Vagina (tissue), 2 donors: ENCODE measurements at regions not wholly inside any gene's neighbourhood (a gene's known extent, or its start where the extent isn't known, plus 50 kb on each side); places are given as distances from the start of the nearest gene placed in this dataset.
"Not testable (repeated sequence)": the region's sequence is repeated elsewhere in the genome, so short reads cannot be mapped to it uniquely, and the experiment has no call there.

Experiments
- DNase-seq, 2 donors: peaks; one replicate each; pipeline ENCODE4 v3.0.0-alpha.2; 2017; ENCODE audit errors: extremely low spot score in 2 of 2
- H3K27ac ChIP-seq: fragments of 200-600 bp; sonication (generic); one replicate; pipeline ENCODE4 v1.5.1; 2019
- H3K27me3 ChIP-seq: fragments of 200-600 bp; sonication (generic); one replicate; pipeline ENCODE4 v1.5.1; 2019
- H3K36me3 ChIP-seq, 2 donors: fragments of 200-600 bp; sonication (generic); one replicate each; pipeline ENCODE4 v1.5.1; 2017 to 2019
- H3K4me1 ChIP-seq: fragments of 200-600 bp; sonication (generic); one replicate; pipeline ENCODE4 v1.5.1; 2019
- H3K4me3 ChIP-seq, 2 donors: fragments of 200-600 bp; sonication (generic); 1 replicate in 1 of 2; 2 replicates in 1 of 2; pipeline ENCODE4 v1.5.1; 2016 to 2019
- H3K9me3 ChIP-seq: fragments of 200-600 bp; sonication (generic); one replicate; pipeline ENCODE4 v1.5.1; 2019
- CTCF ChIP-seq, 3 experiments: fragments of 450-650 bp in 2 of 3; fragments of 200-600 bp in 1 of 3; sonication (generic) in 1 of 3; IDR thresholded peaks; one replicate each; pipeline ENCODE4 v1.5.1; 2017 to 2019; ENCODE audit warnings: antibody characterized with exemption in 3 of 3, mild to moderate bottlenecking in 2 of 3, moderate library complexity in 2 of 3
- POLR2A ChIP-seq, 2 donors: fragments of 450-650 bp; IDR thresholded peaks; one replicate each; pipeline ENCODE4 v1.6.1; 2017; ENCODE audit warnings: antibody characterized with exemption in 2 of 2, mild to moderate bottlenecking in 2 of 2, moderate library complexity in 2 of 2
- POLR2AphosphoS5 ChIP-seq, 2 donors: sonication (generic); formaldehyde crosslinking; IDR thresholded peaks; one replicate each; pipeline ENCODE4 v1.9.0; 2017; ENCODE audit warnings: antibody characterized with exemption in 2 of 2, mild to moderate bottlenecking in 2 of 2, low read depth in 1 of 2; ENCODE audit not compliant: insufficient read depth in 1 of 2
- intact Hi-C: fragments of 100-400 bp; cut with DNase I; formaldehyde crosslinking; loops from one replicate; pipeline ENCODE4 v1.15.1; 2023

GRCh38 chr20:26169506-26169905 is 472.9 kb upstream of the ZNF337 start:
- H3K27ac ChIP-seq, result no peak overlapping the region
- no peaks in the 10 kb centered on the region for H3K9me3 ChIP-seq
- no peaks in the 10 kb centered on the region for H3K4me1 ChIP-seq
- H3K36me3 ChIP-seq, result no peaks in the 10 kb centered on the region
- no peak overlapping the region for H3K4me3 ChIP-seq
- TF ChIP-seq POLR2AphosphoS5 (IDR thresholded peaks at IDR 0.05; ENCODE audit: insufficient read depth in 1 of 2, low read depth in 1 of 2) (no peak), POLR2A (IDR thresholded peaks at IDR 0.05) (no peak), CTCF (IDR thresholded peaks at IDR 0.05) (no peak)
- intact Hi-C loops, result no loop called here
- H3K27me3 ChIP-seq, result no peaks in the 10 kb centered on the region
- no peak for DNase-seq

- intact Hi-C loops, result no loop called here
- no peak overlapping the region for H3K27ac ChIP-seq
- H3K27me3 ChIP-seq, result no peaks in the 10 kb centered on the region
- no peaks in the 10 kb centered on the region for H3K36me3 ChIP-seq
- DNase-seq, result no peak
- H3K4me3 ChIP-seq, result no peak overlapping the region
- H3K9me3 ChIP-seq, result no peaks in the 10 kb centered on the region
- TF ChIP-seq POLR2AphosphoS5 (IDR thresholded peaks at IDR 0.05; ENCODE audit: insufficient read depth in 1 of 2, low read depth in 1 of 2) (no peak), CTCF (IDR thresholded peaks at IDR 0.05) (no peak), POLR2A (IDR thresholded peaks at IDR 0.05) (no peak)
- no peaks in the 10 kb centered on the region for H3K4me1 ChIP-seq
These were observed 470.8 kb upstream of the ZNF337 start for GRCh38 chr20:26167499-26167898.

GRCh38 chr20:26163890-26164289 is 467.2 kb upstream of the ZNF337 start:
- no peaks in the 10 kb centered on the region for H3K36me3 ChIP-seq
- TF ChIP-seq CTCF (IDR thresholded peaks at IDR 0.05), result no peak
- TF ChIP-seq POLR2A (IDR thresholded peaks at IDR 0.05), result no peak
- TF ChIP-seq POLR2AphosphoS5 (IDR thresholded peaks at IDR 0.05; ENCODE audit: insufficient read depth in 1 of 2, low read depth in 1 of 2), result no peak
- intact Hi-C loops, result no loop called here
- DNase-seq, result no peak
- H3K4me1 ChIP-seq, result no peaks in the 10 kb centered on the region
- no peak overlapping the region for H3K27ac ChIP-seq
- H3K4me3 ChIP-seq, result no peak overlapping the region
- no peaks in the 10 kb centered on the region for H3K27me3 ChIP-seq
- H3K9me3 ChIP-seq, result no peaks in the 10 kb centered on the region

GRCh38 chr20:26163151-26163550 is 466.5 kb upstream of the ZNF337 start:
- DNase-seq, H3K4me1 ChIP-seq, H3K27me3 ChIP-seq, H3K36me3 ChIP-seq, H3K4me3 ChIP-seq, H3K9me3 ChIP-seq, intact Hi-C loops, H3K27ac ChIP-seq: not testable (repeated sequence)

- not testable (repeated sequence) for H3K4me1 ChIP-seq
These were observed 465.1 kb upstream of the ZNF337 start for GRCh38 chr20:26161741-26162140.

GRCh38 chr20:26160916-26161315 is 464.3 kb upstream of the ZNF337 start:
- H3K9me3 ChIP-seq, intact Hi-C loops, H3K4me3 ChIP-seq, H3K36me3 ChIP-seq, H3K27me3 ChIP-seq, H3K27ac ChIP-seq, DNase-seq, H3K4me1 ChIP-seq: not testable (repeated sequence)

More at GRCh38 chr20:26161741-26162140, 465.1 kb upstream of the ZNF337 start:
- H3K27ac ChIP-seq, H3K27me3 ChIP-seq, DNase-seq, intact Hi-C loops, H3K4me3 ChIP-seq, H3K36me3 ChIP-seq, H3K9me3 ChIP-seq: not testable (repeated sequence)

GRCh38 chr20:26154224-26154623 is 457.6 kb upstream of the ZNF337 start:
- H3K4me1 ChIP-seq, result no peaks in the 10 kb centered on the region
- H3K36me3 ChIP-seq, result no peaks in the 10 kb centered on the region
- intact Hi-C loops, result no loop called here
- DNase-seq, result no peak
- no peaks in the 10 kb centered on the region for H3K9me3 ChIP-seq
- no peak for TF ChIP-seq POLR2AphosphoS5 (IDR thresholded peaks at IDR 0.05; ENCODE audit: insufficient read depth in 1 of 2, low read depth in 1 of 2)
- TF ChIP-seq POLR2A (IDR thresholded peaks at IDR 0.05), result no peak
- no peak for TF ChIP-seq CTCF (IDR thresholded peaks at IDR 0.05)
- H3K27me3 ChIP-seq, result no peaks in the 10 kb centered on the region
- no peak overlapping the region for H3K27ac ChIP-seq
- H3K4me3 ChIP-seq, result no peak overlapping the region
